Amniotic epithelial cell (primary cell): ENCODE measurements at regions not wholly inside any gene's neighbourhood (a gene's known extent, or its start where the extent isn't known, plus 50 kb on each side); places are given as distances from the start of the nearest gene placed in this dataset.

Experiments used
- DNase-seq: peaks from one replicate; pipeline ENCODE4 v3.0.0-alpha.2; 2010; ENCODE audit warnings: low read depth

DNA sequence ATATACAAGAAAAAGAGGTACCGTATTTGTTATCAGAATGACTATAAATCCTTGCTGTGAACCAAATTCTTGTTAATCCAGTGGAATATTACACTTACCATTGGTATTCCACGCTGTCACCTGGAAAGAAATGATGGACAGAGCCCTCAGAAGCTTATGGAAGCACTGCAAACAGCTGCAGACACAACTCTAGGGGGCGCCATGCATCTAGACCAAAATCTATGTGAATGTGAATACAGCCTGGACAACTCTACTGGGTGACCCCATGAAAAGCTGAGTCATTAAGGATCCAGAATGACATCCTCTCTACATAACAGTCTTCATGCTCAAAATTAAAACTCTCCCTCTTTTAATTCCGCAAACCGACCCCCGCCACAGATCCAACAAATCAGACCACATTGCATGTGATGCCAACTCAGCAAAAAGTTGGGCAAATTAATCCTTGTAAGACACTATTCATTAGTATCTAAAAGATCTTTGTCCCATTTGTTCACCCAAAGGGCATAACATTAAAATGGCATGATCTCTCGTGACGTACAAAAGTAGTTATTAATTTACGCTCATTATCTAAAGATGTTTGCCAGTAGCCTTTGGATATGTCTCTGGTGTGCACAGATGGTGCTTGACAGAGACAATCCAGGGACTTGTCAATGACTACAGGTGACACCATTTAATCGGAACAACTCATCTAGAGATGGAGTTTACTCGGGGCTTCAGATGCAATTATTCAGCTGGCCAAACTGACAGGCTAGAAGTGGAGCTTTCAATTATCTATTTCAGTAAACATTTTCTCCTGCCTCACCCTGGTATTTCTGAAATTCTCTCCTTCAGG lies 552.7 kb upstream of the PSMD7 start:
- DNase-seq: no peak

GRCh38 chr16:73739049-73739769 lies 557.4 kb upstream of the PSMD7 start:
- no peak for DNase-seq

- no peak for DNase-seq
Observed at GRCh38 chr16:73738266-73738665, 558.3 kb upstream of the PSMD7 start.

- DNase-seq: no peak
Observed at GRCh38 chr16:73737637-73738036, 559.0 kb upstream of the PSMD7 start.

GRCh38 chr16:73735954-73736353 lies 560.7 kb upstream of the PSMD7 start:
- DNase-seq: no peak

GRCh38 chr16:73735018-73735417 lies 561.6 kb upstream of the PSMD7 start:
- DNase-seq: peak; percentile 30

GRCh38 chr16:73732681-73733080 lies 563.9 kb upstream of the PSMD7 start:
- no peak for DNase-seq

DNA sequence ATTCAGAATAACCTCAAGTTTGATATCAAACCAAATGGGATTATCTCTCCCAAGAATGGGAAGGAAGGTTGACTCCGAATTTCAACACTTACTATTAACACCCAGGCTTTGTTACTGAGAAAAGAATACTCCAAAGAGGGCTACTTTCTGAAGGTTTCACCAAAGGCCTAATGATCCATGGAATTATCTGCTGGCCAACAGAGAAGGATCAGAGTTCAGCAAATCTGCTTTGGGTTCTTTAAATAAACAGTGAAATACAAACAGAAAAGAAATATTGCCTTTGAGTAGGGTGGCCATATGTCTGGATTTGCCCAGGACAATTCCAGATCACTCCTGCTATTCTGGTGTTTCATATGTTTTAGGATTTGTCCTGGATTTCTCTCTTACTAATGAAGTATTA lies 564.5 kb upstream of the PSMD7 start:
- no peak for DNase-seq

GRCh38 chr16:73730481-73731090 lies 566.0 kb upstream of the PSMD7 start:
- no peak for DNase-seq

DNA sequence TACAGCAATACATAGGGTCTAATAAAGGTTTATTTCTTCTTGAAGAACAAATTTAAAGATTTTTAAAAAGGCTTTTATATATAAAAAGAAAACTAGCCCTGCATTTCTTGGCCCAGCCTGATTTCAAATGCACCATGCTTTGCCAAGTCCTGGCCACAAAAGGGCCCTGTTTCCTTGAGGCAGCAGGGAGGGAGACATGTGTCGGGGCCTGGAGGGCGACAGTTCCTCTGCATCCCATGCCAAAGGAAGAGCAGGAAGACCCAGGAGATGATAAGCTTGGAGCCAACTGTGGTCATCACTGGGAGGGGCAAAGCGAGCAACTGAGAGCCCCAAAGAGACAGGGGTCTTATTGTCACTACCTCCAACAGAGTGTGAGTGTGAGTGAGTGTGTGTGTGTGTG lies 571.5 kb upstream of the PSMD7 start:
- DNase-seq: no peak

DNA sequence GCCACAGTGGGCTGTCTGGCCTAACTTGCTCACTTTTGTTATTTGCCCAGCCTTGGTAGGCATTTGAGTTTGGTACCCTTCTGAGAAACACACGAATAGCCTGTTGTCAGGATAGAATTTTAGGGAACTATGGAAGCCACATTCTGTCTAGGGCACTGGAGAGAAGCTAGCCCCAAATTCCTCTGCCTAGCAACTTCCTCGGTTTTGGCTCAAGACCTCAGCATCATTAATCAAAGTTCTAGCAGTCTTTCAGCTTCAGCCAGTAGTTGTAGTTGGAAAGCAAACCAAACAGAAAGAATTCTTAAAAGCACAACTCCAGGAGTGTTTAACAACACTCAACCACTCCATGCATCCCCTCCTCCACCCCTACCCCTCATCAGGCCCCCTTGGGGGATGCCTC lies 572.1 kb upstream of the PSMD7 start:
- no peak for DNase-seq

GRCh38 chr16:73717266-73717974 lies 579.2 kb upstream of the PSMD7 start:
- no peak for DNase-seq

- DNase-seq: no peak
Observed at GRCh38 chr16:73714976-73715375, 581.6 kb upstream of the PSMD7 start.

GRCh38 chr16:73713778-73714495 lies 582.7 kb upstream of the PSMD7 start:
- DNase-seq: no peak

DNA sequence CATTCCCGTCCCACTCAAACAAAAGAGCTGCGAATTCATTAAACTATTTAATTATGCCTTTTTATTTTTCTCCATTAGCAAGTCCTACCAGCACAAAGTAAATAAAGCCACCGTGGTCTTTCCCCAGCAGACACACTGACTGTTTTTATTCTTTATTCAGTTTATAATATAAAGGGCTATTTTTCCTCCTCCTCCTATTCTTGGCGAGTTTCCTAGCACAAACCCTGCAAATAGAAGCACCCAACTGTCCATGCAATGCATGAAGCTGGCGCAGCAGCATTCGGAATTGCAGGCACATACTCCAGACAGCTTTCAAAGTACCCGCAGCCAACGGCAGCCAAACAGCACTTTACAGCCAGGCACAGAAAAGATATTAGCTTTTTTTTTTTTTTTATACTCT lies 583.4 kb upstream of the PSMD7 start:
- DNase-seq: no peak

- no peak for DNase-seq
Observed at GRCh38 chr16:73711406-73712080, 585.1 kb upstream of the PSMD7 start.

DNA sequence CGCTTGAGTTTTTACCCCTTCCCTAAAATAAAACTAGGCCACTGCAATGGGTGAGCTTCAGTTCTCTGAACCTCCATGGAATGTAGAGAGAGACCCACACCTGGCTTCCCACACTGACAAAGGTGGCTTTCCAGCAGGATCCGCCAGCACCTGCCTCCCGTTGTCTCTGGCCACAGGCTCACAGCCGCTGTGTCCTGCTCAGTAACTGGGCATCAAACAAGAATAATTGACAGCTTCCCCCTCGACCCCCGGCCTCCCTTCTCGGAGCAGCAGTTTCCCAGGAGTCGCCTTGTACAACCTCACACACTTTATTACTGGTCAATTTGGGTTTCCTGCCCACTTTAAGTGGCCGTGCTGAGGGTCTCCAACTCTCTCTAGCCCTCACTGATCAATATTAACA lies 586.1 kb upstream of the PSMD7 start:
- DNase-seq: no peak

DNA sequence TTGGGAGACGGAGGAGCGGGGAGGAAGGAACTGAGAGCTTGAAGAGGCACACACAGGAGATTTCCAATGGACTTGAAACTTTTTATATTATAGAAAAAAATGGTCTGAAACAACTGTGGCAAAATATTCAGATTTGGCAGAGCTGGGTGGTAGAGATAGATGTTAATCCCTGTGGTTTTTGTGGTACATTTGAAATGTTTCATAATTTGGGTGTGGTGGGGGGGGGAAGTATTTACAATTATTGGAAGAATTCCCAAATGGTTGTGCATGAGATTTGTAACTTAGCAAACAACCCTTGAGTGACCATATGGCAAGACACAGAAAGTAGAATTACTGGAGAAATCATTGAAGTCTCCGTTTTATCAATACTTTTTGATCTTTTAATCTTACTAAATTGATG lies 588.8 kb upstream of the PSMD7 start:
- DNase-seq: no peak

GRCh38 chr16:73703891-73704290 lies 592.7 kb upstream of the PSMD7 start:
- DNase-seq: no peak

GRCh38 chr16:73697336-73697735 lies 599.3 kb upstream of the PSMD7 start:
- DNase-seq: no peak

DNA sequence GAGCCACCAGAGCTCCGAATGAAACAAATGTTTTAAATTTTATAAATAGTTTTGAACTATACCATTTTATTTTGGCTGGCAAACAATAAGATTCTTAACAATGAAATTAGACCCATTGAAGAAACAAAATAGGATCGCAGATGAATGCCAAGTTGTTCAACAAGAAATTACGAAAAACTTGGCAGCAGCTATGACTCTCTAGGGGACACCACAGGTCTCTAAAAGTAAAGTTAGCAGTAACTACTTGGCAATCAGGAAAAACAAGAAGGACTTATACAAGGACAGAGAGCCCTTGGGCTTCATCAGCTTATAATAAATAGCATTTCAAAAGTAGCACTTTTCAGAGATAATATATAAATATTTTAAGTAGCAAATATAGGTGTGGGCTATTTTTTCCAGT lies 603.8 kb upstream of the PSMD7 start:
- DNase-seq: no peak
